Endodermal cell (in vitro differentiated cells): ENCODE measurements at regions not wholly inside any gene's neighbourhood (a gene's known extent, or its start where the extent isn't known, plus 50 kb on each side); places are given as distances from the start of the nearest gene placed in this dataset.
A peak's percentile ranks its signal among the peaks of the same experiment; 100 is the strongest.

Experiments used
- DNase-seq: peaks from one replicate; pipeline ENCODE4 v3.0.0-alpha.2; 2017
- H3K27ac ChIP-seq: 2 replicates; pipeline ENCODE4 v1.5.1; 2013; ENCODE audit warnings: mild to moderate bottlenecking, low read depth, low read length, moderate library complexity
- H3K27me3 ChIP-seq: 2 replicates; pipeline ENCODE4 v1.6.1; 2013; ENCODE audit warnings: mild to moderate bottlenecking, low read length, moderate library complexity; ENCODE audit not compliant: insufficient read depth, control insufficient read depth, poor library complexity, severe bottlenecking
- H3K36me3 ChIP-seq: 2 replicates; pipeline ENCODE4 v1.7.0; 2013; ENCODE audit warnings: mild to moderate bottlenecking, low read length, moderate library complexity; ENCODE audit not compliant: control insufficient read depth, insufficient read depth
- H3K4me1 ChIP-seq: one replicate; pipeline ENCODE4 v1.7.0; 2013; ENCODE audit warnings: low read length; ENCODE audit not compliant: control insufficient read depth, insufficient read depth
- H3K4me3 ChIP-seq: 2 replicates; pipeline ENCODE4 v1.5.1; 2013; ENCODE audit warnings: mild to moderate bottlenecking, low read length, moderate library complexity
- H3K9ac ChIP-seq: 2 replicates; pipeline ENCODE4 v1.6.1; 2013; ENCODE audit warnings: mild to moderate bottlenecking, low read length, moderate library complexity; ENCODE audit not compliant: poor library complexity, severe bottlenecking; ENCODE audit errors: extremely low read depth
- H3K9me3 ChIP-seq: 2 replicates; pipeline ENCODE4 v1.6.1; 2013; ENCODE audit warnings: mild to moderate bottlenecking, low read length, moderate library complexity; ENCODE audit not compliant: control insufficient read depth
- H3K27ac Mint-ChIP-seq: 2 replicates; pipeline ENCODE4 v1.8.0; 2020; ENCODE audit warnings: mixed read lengths
- H3K27me3 Mint-ChIP-seq: 2 replicates; pipeline ENCODE4 v1.8.0; 2021; ENCODE audit warnings: mild to moderate bottlenecking, mixed read lengths; ENCODE audit not compliant: insufficient read depth
- H3K36me3 Mint-ChIP-seq: 2 replicates; pipeline ENCODE4 v1.8.0; 2020; ENCODE audit warnings: low read depth, mixed read lengths
- H3K4me1 Mint-ChIP-seq: 2 replicates; pipeline ENCODE4 v1.8.0; 2020; ENCODE audit warnings: mixed read lengths
- H3K4me3 Mint-ChIP-seq: 2 replicates; pipeline ENCODE4 v1.8.0; 2020; ENCODE audit warnings: mild to moderate bottlenecking, moderate library complexity, mixed read lengths
- H3K9me3 Mint-ChIP-seq: 2 replicates; pipeline ENCODE4 v1.8.0; 2020; ENCODE audit warnings: mild to moderate bottlenecking, mixed read lengths
- CTCF ChIP-seq: fragments of 200-600 bp; sonication (generic); conservative IDR thresholded peaks from 2 replicates; pipeline ENCODE4 v1.5.0; 2021; ENCODE audit warnings: antibody characterized with exemption, mild to moderate bottlenecking
- WGBS, 2 experiments: methylation state at CpG; one replicate each; pipeline versions ENCODE4 v1.1.5 to v1.1.7; 2013; ENCODE audit warnings: missing lambda C conversion rate in 2 of 2, mixed read lengths in 1 of 2; ENCODE audit not compliant: insufficient coverage in 1 of 2, insufficient read length in 1 of 2; 5-methylcytosine and 5-hydroxymethylcytosine counted together

GRCh38 chr2:19158896-19159295, 199.5 kb downstream of the OSR1 start:
- WGBS, 2 experiments, result 83 to 84% methylated on average over 1 to 4 of the region's 4 CpGs
- no peaks in the 10 kb centered on the region for H3K27me3 ChIP-seq
- no peak for TF ChIP-seq CTCF
- no peak for DNase-seq
- H3K9ac ChIP-seq, result no peak overlapping the region
- Mint-ChIP-seq H3K4me1 (peaks cover 10% of the 10 kb centered on the region), H3K9me3 (peaks cover 14% of the 10 kb centered on the region), H3K4me3 (no peak overlapping the region), H3K27ac (no peak overlapping the region), H3K27me3 (no peaks in the 10 kb centered on the region), H3K36me3 (peaks cover 2% of the 10 kb centered on the region)
- H3K27ac ChIP-seq, result no peak overlapping the region
- no peaks in the 10 kb centered on the region for H3K4me1 ChIP-seq
- no peaks in the 10 kb centered on the region for H3K36me3 ChIP-seq
- H3K9me3 ChIP-seq, result no peaks in the 10 kb centered on the region
- no peak overlapping the region for H3K4me3 ChIP-seq

DNA sequence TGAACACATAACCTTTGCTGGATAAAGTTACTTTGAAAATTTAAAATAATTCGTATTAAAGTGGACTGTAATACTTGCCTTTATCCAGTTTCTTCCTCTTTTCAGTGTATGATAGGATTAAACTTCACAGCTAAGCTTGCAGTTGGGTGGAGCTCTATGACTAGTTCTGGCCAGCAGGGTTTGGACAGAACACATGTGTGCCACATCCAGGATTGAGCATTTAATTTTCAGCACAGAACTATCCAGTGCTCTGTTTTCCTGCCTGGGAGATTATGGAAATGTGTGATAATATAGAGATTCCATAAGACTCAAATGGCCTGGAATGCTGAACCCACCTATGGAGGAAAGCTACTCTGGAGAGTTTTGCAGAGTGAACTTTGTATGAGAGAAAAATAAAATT, 200.2 kb downstream of the OSR1 start:
- H3K27ac ChIP-seq, result no peak overlapping the region
- Mint-ChIP-seq H3K4me1 (peaks cover 9% of the 10 kb centered on the region), H3K36me3 (peaks cover 2% of the 10 kb centered on the region), H3K27ac (no peak overlapping the region), H3K27me3 (no peaks in the 10 kb centered on the region), H3K9me3 (peaks cover 11% of the 10 kb centered on the region), H3K4me3 (no peak overlapping the region)
- no peak for DNase-seq
- TF ChIP-seq CTCF, result peak; percentile 24
- no peaks in the 10 kb centered on the region for H3K9me3 ChIP-seq
- 36 to 60% methylated on average over 1 of the region's 1 CpG for WGBS, 2 experiments
- H3K4me3 ChIP-seq, result no peak overlapping the region
- H3K4me1 ChIP-seq, result no peaks in the 10 kb centered on the region
- no peaks in the 10 kb centered on the region for H3K27me3 ChIP-seq
- no peak overlapping the region for H3K9ac ChIP-seq
- H3K36me3 ChIP-seq, result no peaks in the 10 kb centered on the region

- Histone ChIP-seq H3K9me3 (peaks cover 8% of the 10 kb centered on the region), H3K4me3 (no peak overlapping the region), H3K27ac (no peak overlapping the region), H3K36me3 (no peaks in the 10 kb centered on the region), H3K27me3 (no peaks in the 10 kb centered on the region), H3K9ac (no peak overlapping the region), H3K4me1 (no peaks in the 10 kb centered on the region)
- Mint-ChIP-seq H3K36me3 (peaks cover 2% of the 10 kb centered on the region), H3K4me1 (peaks cover 9% of the 10 kb centered on the region), H3K27me3 (no peaks in the 10 kb centered on the region), H3K27ac (no peak overlapping the region), H3K4me3 (no peak overlapping the region), H3K9me3 (peaks cover 18% of the 10 kb centered on the region)
- no peak for TF ChIP-seq CTCF
- no peak for DNase-seq
- no CpG with 5 or more reads among the region's 1 CpG for WGBS, 2 experiments
Measured at GRCh38 chr2:19156646-19157045, 201.8 kb downstream of the OSR1 start.
